ENCODE measurements at regions not wholly inside any gene's neighbourhood (a gene's known extent, or its start where the extent isn't known, plus 50 kb on each side); places are given as distances from the start of the nearest gene placed in this dataset.

DNA sequence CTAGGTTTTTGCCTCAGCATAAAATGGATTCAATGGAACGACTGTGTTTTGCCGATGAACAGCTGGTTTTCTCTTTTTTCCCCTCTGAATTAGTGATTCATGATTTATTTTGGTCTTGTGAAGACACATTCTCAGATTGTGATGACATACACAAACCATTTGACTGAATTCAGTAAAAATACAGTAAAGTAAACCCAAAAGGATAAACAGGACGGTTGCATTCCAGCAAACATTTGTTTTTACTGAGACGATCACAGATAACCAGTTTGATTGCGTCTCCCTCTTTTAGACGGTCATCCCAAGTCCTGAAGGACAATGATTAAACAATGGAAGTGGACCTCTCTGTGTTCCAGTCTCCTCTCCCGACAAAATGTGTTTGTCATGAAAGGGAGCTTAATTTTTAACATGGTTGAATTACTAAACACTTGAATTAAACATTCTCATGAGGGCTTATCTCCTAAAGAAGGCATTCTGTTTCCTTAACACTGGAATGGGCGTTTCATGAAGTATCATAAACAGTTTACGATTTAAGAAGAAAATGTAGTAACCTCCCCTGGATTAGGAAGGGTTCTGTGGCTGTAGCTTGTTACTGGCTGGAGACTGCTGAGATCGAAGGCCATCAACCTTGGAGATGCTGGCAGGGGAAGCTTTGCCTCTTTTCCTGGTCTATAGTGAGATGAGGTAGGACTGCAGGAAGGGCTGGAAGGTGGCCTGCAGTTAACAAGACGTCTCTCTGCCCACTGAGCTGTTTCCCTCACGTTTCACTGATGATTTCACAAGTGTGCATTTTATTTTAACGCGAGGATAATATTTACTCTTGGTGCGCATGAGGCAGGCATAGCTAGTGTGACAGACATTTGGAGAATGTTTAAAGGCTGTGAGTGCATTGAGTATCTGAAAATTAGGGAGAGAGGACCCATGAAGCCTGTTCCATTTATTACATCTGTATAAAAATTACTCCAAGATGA lies 457.9 kb downstream of the FGF9 start:
- DNase-seq (ENCODE audit: low read depth) = no peak

DNA sequence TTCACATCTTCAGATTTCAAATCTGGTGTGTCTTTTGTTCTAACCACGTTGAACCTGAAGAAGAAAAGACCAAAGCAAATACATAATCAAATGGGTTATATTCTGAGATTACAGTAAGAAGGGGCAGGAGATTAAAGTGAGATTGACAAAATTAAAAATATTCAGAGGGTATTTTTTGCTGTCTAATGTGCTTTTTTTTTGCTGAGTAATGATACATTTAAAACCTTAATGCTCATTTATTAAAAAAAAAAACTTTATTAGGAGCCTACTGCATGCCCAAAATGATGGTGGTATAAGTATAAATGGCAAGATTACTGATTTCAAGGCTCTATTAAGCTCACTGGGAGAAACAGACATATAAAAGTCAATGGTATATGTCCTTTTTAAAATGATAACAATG lies 459.4 kb downstream of the FGF9 start:
- DNase-seq (ENCODE audit: low read depth) = no peak

DNA sequence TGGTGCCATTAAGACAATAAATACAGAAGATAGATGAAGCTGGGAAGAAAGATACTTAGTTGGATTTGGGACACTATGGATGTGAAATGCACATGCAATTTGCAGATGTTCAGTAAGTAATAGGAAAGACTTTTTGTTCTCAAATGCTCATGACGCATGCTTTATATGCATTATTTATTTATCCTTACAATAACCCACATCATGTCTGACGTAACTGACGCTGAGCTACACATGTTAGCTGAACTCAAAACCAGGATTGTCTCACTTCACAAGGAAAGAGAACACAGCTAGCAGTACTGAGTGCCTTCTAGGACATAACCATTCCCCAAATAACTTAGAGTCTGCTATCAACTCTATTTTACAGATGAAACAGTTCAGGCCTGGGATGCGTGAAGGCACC lies 463.4 kb downstream of the FGF9 start:
- DNase-seq (ENCODE audit: low read depth) = no peak

DNA sequence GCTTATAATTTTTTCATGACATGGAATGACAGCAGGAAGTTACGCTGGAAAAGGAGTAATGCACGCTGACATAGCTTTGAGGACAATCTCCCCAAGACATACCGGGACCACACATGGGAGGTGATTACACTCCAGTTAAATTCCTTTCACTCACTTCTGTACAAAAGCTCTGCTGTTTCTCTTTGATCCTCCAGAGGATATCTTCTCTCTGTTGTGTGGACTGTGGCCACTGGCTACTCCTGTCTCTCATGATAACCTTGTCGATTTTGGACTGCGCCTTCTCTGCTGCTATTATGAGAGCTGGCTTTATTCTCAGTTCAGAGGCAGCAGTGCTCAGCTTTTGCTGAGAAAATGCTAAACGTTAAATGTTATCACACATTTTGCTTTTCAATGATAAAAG lies 464.6 kb downstream of the FGF9 start:
- DNase-seq (ENCODE audit: low read depth) = no peak

DNA sequence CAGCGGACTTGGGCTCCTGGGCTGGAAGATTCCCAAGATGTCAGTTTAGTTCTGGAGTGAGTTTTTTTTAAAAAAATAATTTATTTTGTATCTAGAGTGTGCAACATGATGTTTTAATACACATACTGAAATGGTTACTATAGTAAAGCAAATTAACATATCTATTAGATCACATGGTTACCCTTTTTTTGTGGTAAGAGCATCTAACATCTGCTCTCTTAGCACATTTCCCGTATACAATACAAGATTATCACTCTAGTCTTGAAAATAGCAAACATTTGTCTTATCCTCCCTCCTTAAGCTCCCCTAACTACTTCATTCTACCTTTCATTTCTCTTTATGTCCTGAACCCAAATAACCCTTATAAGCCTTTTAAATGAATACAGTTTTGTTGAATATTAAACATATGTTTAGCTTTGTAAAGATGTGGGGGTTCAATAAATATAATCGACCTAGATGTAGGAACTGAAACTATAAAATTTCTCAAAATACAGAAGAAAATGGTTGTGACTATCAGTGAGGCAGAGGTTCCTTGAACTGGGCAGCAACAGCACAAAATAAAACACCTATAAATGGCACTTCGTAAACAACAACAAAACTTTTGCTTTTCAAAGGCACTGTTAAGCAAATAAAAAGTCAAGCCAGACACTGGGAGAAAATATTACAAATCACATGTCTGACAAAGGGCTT lies 466.6 kb downstream of the FGF9 start:
- DNase-seq (ENCODE audit: low read depth) = no peak

DNA sequence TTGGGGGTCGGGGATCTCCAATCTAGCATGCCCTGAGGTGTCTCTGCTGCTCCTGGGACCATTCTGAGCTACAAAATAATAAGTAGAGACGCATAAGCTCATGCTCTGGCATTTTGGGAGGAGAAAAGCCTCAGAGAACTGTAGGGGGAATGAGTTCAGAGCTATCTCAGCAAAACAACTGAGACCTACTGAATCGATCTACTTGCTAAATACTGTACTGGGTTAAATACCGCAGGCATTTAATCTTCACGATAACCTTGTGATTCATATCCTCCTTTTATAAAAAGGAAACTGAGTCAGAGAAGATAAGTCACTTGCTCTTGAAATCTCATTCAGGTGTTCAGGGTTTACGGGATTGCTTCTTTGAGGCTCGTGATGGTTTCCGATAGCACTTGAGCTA lies 468.1 kb downstream of the FGF9 start:
- no peak for DNase-seq (ENCODE audit: low read depth)

DNA sequence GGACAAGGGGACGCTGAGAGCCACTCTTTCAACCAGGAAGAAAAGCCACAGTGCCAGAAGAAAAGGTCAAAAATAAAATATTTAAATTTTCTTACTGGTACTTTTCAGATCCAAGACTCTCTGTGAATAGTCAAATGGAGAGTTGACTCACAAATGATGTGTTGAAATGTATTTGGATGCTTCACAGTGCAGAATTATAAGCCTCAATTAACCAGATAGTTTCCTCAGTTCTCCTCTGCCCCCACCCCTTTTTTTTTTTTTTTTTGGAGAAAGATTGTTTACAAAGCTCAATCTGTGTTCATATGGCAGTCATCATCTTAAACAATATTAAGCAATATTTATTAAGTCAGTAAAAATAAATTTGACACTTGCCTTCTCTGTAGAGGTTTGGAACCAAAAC lies 470.8 kb downstream of the FGF9 start:
- DNase-seq (ENCODE audit: low read depth) = no peak

DNA sequence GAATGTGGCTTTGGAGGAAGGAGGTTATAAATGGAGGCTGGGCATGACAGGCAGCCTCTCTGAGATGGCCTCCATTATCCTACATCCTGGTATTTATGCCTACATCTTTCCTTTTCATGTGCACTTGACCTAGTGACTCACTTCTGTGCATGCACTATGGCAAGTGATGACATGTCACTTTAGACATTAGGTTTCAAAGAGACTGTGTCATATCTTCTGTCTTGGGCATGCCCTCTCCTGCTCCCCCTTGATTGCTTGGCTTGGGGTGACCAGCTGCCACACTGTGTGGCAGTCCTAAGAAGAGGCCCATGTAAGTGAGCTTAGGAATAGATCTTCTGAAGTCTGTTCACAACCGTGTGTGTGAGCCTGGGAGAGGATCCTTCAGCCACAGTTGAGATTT lies 472.8 kb downstream of the FGF9 start:
- DNase-seq (ENCODE audit: low read depth) = no peak

DNA sequence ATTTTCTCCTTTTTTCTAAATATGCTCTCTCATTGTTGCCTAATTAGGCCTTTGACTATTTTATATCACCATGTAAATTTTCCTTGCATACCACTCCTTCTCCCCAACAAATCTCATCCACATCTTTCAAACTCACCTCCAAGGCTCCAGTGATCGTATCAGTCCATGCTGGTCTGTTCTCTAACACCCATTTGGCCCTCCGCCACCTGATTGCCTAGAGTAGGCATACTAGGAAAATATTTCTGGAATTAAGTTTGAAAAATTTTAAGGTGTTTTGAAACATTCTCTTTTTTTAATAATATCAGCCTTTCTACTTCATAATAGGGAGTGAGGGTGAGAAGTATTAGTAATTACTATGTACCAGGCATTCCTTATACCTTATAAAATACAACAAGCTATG lies 473.9 kb downstream of the FGF9 start:
- DNase-seq (ENCODE audit: low read depth) = no peak

DNA sequence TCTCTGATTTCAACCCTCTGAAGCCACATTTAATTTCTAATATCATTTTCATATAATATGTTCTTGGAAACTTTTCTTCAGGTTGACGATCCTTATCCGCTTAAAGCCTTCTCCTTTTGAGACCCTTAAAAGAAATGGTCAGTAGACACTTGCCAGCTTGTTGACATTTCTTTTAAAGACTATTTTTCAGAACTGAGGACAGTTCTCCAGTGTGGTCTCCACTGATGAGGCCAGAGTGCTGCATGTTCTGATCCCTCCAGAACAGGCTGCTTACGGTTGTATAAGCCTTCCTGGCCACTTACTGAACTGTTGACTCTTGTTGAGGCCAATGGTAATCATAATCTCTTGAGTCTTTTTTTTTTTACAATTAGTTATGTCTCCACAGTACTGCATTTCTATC lies 477.3 kb downstream of the FGF9 start:
- DNase-seq (ENCODE audit: low read depth) = no peak

DNA sequence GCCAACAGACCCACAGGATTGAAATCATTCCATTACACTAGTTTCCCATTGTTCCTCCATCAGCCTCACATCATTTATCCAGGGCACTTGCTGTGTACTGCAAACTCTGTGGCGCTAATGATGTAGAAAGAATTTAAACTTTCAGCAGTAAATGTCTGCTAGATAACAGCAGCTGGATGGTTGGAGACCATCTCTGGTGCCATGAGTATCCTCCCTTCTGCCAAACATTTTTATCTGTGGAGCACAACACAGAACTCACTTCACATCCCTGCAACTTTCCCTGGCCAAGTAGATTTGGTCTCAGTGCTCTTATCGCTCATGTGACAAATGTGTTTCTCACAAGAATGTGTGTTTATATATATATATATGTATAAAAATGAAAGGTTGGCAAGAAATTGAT lies 481.9 kb downstream of the FGF9 start:
- DNase-seq (ENCODE audit: low read depth) = no peak

DNA sequence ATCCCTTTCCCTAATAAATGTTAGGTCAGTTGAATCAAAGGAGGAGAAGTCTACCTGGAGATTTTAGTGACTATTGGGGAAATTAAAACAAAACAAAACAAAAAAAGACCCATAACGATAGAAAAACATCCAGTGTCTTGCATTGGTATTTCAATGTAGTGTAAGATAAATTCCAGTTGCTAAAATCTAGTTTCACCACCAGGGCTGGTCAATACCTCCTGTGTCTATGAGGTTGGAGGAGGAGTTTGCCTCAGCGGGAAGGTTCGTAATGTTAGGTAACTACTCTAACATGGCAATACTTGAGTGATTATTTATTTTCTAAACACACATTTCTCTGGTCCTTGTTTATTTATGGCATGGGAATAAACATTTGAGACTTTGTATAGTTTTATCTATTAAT lies 483.2 kb downstream of the FGF9 start:
- DNase-seq (ENCODE audit: low read depth) = no peak

DNA sequence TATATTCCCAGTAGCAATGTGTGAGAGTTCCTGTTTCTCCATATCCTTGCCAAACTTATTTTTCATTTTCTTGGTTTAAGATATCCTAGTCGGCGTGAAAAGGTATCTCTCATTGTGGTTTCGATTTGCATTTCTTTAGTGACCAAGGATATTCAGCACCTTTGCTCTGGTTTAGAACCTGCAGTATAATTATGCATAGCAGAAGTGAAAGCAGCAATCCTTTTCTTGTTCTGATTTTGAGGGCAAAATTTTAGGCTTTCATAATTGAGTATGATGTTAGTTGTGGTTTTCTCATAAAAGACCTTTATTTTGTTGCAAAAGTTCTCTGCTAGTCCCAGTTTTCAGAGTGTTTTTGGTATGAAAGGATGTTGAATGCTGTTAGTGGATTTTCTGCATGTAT lies 491.0 kb downstream of the FGF9 start:
- DNase-seq (ENCODE audit: low read depth) = no peak

DNA sequence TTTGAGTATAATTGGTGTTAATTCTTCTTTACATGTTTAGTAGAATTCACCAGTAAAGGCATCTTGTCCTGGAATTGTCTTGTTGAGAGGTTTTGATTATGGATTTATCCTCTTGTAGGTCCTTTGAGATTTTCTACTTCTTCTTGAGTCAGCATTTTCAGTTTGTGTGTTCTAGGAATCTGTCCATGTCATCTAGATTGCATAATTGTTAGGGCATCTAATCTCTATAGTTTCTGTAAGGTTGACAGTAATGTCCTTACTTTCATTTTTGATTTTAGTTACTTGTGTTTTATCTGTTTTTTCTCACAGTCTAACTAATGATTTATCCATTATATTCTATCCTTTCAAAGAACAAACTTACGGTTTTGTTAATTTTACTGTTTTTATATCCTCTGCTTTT lies 492.0 kb downstream of the FGF9 start:
- DNase-seq (ENCODE audit: low read depth) = no peak

DNA sequence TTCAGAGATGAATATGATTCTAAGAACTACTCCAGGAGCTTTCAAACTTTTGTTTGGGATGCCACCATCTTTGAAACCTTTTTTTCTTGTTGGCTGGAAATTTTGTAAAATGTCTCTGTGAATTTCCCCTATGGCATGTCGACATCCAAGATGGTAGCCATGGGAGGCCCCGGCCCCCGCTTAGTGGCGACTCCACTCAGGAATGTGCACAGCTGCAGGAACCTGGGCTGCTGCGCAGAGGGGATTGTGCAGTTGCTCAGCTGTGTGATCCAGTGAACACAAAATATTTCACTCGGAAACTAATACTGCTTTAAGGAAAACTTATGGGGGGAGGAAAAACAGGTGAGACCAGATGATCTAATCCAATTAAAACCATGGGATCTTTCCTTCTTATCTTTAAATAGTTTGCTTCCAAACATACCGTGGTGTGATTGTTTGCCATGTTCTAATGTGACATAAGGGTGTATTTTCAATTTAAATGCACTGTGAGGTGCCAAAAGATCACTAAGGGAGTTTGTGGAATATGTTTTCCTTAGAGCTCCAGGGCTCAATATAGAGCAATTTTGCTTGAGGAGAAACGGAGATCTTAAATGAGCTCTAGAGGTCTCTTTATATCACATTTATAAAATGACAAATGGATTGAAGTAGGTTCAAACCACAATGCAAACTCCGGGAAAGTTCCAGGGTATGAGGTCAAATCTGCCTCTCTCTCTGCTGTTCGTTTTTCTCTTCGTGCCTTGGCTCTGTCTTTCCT lies 497.7 kb downstream of the FGF9 start:
- no peak for DNase-seq (ENCODE audit: low read depth)

DNA sequence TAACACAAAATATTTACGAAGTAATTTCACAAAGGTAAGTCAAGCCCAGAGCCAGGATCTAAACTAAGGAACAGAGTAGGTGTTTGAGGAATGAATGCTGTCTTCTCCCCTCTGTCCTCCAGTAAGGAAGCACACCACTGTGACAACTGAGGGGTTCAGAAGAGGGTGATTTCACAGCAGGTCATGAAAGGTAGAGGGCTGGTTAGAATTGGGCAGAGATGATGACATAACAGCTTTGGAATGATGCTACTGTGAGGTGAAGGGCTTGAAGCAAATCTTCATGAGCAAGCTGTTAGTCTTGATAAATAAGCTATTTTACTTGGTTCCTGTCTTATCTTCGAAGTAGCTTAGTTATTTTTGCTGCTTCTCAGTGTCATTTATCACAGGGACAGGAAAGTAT lies 498.6 kb downstream of the FGF9 start:
- DNase-seq (ENCODE audit: low read depth) = no peak

DNA sequence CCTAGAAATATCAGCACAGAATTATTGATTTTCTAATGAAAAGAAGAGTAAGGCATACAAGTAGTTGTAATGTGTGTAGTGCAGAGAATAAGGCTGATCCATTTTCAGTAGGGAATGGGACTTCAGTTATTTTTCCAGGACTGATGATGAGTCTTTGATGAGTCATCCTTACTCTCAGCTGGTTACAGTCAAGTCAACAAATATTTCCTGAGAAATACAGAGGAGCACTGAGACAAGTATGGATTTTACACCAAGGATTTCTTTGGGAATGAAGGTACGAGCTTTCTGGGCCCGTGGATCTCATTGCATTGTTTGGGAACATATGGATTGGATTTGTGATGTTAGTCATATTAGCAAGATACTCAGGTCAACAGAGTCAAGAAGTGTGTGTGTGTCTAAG lies 502.7 kb downstream of the FGF9 start:
- no peak for DNase-seq (ENCODE audit: low read depth)

DNA sequence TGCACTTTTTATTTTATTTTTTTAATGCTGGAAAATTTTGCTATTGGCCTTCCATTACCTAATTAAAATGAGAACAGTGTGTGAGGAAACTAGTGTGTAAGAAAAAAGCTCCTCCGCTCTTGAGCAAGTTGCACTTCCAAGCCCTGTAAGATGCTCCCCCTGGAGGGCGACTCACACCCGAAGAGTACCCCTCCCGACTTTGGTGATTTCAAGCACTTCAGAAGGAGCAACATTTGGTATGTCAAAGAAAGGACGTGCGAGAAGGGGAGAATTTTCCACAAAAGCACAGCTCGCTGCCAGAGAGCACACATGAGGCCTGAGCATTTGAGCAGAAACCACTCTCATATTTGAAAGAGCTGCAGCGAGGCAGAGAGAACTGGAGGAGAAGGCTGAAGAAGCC lies 504.4 kb downstream of the FGF9 start:
- DNase-seq (ENCODE audit: low read depth) = no peak

DNA sequence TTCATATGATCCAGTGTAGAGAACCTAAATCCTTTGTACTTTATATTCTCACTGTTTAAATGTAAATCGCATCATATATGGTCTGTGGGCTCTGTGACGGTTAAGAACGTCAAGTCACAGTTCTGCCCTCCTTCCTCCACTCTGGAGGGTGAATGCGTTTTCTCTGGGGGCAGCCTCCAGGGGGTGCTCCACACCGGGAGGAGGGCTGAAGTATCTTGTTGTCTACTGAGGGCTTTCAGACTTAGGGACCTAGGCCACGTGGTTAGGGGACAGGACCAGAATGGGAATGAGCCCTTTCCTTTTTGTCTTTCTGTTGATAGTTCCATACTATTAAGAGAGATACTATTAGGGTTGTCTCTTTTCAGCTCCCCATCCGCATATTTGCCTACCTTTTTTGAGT lies 504.9 kb downstream of the FGF9 start:
- no peak for DNase-seq (ENCODE audit: low read depth)

DNA sequence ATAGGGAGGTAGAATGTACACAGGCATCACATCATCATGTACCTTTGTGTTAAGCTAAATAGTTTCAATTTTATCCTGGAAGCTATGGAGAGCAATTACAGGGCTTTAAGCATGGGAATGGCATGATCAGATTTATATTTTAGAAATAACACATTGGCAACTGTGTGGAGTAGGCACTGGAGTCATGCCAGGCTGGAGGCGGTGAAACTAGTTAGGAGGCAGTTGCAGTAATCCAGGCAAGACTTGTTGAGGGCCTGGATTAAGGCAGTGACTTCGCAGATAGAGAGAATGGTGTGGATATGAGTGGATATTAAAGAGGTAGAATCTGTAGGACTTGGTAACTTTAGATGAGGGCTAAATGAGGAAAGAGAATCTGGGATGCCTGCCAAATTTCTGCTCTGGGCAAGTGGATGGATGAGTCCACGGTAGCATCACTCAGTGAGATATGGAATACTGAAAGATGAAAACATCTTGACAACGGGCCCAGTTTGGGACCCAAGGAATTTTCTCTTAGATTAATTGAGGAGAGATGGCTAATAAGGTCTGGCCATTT lies 506.2 kb downstream of the FGF9 start:
- DNase-seq (ENCODE audit: low read depth) = no peak

DNA sequence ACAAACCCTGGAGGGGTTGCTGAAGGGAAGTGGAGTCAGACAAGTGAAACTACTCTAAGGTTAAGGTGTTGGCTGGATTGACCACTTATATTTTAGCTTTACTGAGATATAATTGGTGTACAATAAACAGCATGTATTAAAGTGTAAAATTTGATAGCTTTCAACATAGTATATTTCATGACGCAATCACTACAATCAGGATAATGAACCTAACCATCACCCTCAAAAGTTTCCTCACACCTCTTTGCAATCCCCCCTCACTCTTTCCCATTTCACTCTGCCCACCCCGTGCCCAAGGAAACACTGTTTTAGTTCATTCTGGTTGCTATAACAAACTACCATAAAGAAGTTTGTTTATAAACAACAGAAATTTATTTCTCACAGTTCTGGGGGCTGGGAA lies 508.0 kb downstream of the FGF9 start:
- no peak for DNase-seq (ENCODE audit: low read depth)

DNA sequence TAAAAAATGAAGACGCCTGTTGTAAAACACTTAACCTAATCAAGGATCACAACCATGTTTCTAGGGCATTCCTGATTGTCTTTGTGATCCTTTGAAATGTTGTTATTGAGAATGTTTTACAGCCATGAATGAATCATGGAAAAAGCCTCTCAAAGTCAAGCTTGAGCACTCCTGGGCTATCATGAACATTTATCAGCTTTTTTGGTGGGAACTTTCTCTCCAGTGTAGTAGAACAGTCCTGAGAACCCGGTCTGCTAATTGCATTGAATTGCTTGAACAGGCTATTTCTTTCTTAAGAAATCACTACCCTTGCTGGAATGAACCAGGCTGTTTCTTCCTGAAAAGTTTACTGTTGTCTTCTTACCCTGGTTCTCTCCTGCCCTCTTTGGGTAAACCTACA lies 516.5 kb downstream of the FGF9 start:
- DNase-seq (ENCODE audit: low read depth) = no peak

All from activated T-cell treated with anti-CD3 and anti-CD28 coated beads for 24 hours (primary cell).